Choroid plexus epithelial cell (primary cell): ENCODE measurements at regions not wholly inside any gene's neighbourhood (a gene's known extent, or its start where the extent isn't known, plus 50 kb on each side); places are given as distances from the start of the nearest gene placed in this dataset.

ENCODE experiments used
- DNase-seq: peaks from one replicate; pipeline ENCODE4 v3.0.0-alpha.2; 2010; ENCODE audit warnings: low read depth
- H3K4me3 ChIP-seq: 2 replicates; pipeline ENCODE4 v1.5.1; 2011; ENCODE audit warnings: low read depth, mild to moderate bottlenecking, control low read depth, low read length, moderate library complexity
- TF ChIP-seq, protein P1 (sequence below): conservative IDR thresholded peaks from 2 replicates; pipeline ENCODE4 v1.5.1; 2011; ENCODE audit warnings: low read depth, mild to moderate bottlenecking, control low read depth, inconsistent platforms, low read length, moderate library complexity

DNA sequence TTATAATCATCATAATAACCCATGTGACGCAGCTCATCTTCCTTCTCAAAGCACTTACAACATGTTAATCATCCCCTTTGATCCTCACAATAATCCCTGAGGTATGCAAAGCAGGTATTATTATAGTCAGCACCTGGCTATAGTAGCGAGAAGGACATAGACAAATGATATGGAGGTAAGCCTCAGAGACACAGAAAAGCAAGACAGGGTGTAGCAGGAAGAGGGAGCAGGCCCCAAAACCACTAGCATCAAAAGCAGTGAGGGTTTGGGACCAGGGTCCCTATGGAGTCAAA is 139.2 kb upstream of the SLC30A5 start:
- H3K4me3 ChIP-seq = no peak overlapping the region
- TF ChIP-seq, protein P1, sequence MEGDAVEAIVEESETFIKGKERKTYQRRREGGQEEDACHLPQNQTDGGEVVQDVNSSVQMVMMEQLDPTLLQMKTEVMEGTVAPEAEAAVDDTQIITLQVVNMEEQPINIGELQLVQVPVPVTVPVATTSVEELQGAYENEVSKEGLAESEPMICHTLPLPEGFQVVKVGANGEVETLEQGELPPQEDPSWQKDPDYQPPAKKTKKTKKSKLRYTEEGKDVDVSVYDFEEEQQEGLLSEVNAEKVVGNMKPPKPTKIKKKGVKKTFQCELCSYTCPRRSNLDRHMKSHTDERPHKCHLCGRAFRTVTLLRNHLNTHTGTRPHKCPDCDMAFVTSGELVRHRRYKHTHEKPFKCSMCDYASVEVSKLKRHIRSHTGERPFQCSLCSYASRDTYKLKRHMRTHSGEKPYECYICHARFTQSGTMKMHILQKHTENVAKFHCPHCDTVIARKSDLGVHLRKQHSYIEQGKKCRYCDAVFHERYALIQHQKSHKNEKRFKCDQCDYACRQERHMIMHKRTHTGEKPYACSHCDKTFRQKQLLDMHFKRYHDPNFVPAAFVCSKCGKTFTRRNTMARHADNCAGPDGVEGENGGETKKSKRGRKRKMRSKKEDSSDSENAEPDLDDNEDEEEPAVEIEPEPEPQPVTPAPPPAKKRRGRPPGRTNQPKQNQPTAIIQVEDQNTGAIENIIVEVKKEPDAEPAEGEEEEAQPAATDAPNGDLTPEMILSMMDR = no peak
- no peak for DNase-seq

DNA sequence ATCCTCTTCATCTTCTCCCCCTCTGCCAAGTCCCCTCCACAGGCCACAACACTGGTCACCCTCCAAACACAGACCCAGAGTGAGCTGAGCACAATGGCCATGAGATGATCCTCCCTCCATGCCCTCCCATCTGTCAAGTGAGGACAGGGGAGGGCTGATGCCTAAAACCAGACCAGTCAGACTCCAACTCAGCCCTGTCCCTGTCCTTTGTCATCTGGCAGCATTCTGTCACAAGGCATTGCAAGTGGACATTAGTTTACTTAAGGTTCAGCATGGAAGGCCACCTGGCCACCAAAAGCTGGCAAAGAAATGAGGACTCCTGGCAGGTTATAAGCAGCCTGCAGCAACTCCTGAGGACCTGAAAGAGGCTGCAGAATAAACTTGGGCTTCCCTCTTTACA is 136.2 kb upstream of the SLC30A5 start:
- TF ChIP-seq, protein P1 = no peak
- DNase-seq = no peak
- H3K4me3 ChIP-seq = no peak overlapping the region

DNA sequence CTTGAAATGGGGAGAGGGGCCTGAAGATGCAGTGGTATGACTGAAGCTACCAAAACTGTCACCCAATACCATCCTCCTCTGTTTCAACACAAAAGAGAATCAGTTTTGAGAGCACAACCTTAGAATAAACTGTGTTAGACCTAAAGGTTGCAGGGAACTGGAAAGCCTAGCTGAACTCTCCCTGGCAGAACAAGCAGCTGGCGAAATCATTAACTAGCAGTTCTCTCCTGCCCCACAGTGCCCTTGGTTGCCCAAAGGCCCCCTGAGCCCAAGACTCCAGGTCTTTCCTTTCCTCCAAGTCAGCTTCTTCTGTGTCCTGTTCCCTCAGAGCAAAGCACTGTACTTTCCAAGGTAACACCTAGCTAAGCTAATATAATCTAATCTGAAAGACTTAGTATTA is 135.4 kb upstream of the SLC30A5 start:
- H3K4me3 ChIP-seq = no peak overlapping the region
- DNase-seq = no peak
- TF ChIP-seq, protein P1 = no peak

DNA sequence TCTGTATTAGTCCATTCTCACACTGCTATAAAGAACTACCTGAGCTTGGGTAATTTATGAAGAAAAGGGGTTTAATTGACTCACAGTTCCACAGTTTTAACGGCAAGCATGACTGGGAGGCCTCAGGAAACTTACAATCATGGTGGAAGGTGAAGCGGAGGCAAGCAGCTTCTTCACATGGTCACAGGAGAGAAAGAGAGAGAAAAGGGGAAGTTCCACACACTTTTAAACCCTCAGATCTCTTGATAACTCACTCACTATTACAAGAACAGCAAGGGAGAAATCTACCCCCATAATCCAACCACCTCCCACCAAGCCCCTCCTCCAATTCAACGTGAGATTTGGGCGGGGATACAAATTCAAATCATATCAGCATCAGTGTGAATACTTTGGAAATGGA is 133.4 kb upstream of the SLC30A5 start:
- H3K4me3 ChIP-seq = no peak overlapping the region
- DNase-seq = no peak
- TF ChIP-seq, protein P1 = no peak

DNA sequence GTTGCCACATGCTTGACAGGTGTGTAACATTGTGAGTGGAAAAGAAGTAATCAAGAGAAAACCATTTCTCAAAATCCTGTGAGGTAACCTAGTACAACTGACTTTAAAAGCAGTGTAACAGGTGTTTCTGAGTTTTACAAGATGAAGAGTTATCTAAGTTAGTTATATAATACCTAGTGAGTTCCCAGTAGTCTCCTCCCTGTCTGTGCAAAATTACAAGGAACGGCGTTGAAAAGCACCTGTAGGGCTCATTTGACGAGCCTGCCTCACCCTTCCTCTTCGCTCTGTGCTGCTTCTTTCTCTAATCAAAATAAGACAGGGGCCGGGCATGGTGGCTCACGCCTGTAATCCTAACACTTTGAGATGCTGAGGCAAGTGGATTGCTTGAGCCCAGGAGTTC is 132.9 kb upstream of the SLC30A5 start:
- DNase-seq = no peak

DNA sequence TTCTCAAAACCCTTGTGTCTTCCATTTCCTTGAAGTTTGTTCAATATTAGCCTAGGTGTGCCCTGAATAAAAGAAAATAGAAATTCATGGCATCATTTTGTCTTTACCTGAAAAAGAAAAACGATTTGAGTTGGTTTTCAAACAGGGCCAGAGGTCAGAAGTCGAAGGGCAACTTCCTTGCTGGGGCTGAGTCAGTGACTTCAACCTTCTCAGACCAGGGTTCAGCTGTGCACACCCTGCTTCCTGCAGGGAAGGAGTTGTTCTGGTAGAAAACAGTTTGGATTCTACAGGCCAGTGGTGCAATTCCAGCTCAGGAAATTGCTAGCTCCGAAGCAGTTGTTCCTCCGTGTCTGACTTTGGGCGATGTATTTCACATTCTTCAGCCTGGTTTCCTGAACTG is 132.1 kb upstream of the SLC30A5 start:
- TF ChIP-seq, protein P1 = no peak
- no peak overlapping the region for H3K4me3 ChIP-seq
- no peak for DNase-seq

More for the DNA sequence above, 132.9 kb upstream of the SLC30A5 start:
- TF ChIP-seq, protein P1 = no peak
- H3K4me3 ChIP-seq = no peak overlapping the region

DNA sequence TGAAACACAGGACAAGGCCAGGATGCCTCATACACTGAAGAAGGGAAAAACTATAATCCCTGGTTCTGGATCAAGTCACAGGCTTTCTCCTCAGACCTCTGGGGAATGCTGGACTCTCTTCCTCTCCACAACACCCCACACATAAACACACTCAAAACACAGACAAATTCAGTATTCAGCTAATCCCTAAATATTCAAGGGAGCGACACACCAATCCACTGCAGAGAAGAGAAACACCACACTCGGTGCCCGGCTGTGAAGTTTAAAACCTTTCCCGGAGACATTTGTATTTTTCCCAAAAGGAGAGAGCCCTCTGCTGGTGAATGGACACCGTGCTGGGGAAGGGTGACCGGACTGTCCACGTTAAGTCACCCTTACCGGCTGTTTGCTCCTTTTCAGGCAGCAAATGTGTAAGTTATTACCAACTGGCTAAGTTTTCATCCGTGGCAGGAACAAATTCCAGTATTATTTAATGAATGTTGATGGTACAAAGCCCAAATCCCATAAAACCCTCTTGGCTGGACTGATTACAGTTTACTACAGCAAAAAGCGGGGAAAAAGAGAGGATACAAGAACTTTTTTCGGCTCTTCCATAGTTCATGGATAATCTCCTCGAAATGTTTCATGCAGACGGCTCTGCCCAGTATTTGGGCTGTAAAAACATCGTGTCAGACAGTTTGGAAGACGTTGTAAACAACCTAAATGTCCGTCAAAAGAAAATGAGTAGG is 130.9 kb upstream of the SLC30A5 start:
- TF ChIP-seq, protein P1 = peak; percentile 94
- H3K4me3 ChIP-seq = no peak overlapping the region
- DNase-seq = peak; percentile 73
